ENCODE measurements at regions not wholly inside any gene's neighbourhood (a gene's known extent, or its start where the extent isn't known, plus 50 kb on each side); places are given as distances from the start of the nearest gene placed in this dataset.
"Not testable (repeated sequence)": the region's sequence is repeated elsewhere in the genome, so short reads cannot be mapped to it uniquely, and the experiment has no call there.

DNA sequence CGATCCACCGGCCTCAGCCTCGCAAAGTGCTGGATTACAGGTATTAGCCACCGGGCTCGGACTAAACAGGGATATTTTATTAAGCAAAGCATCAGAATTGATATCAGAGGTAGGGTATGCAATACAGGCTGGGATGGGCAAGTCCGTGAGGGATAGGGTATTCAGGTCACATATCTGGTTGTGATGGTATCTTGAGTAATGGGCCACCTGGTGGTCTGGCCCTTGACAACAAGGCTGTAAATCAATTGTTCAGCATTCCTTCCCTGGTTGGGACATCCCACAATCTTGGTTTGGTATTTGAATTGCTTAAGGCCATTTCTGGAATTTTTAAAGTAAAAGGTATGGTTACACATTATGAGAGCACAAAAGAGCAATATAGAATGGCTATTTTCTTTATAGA is 1588.0 kb downstream of the SLITRK1 start:
- no peak for DNase-seq

- DNase-seq, result no peak
Observed at GRCh38 chr13:82292334-82292733, 1589.9 kb downstream of the SLITRK1 start.

- no peak for DNase-seq
Observed at GRCh38 chr13:82291852-82292251, 1590.4 kb downstream of the SLITRK1 start.

- no peak for DNase-seq
Observed at GRCh38 chr13:82275644-82276043, 1606.6 kb downstream of the SLITRK1 start.

DNA sequence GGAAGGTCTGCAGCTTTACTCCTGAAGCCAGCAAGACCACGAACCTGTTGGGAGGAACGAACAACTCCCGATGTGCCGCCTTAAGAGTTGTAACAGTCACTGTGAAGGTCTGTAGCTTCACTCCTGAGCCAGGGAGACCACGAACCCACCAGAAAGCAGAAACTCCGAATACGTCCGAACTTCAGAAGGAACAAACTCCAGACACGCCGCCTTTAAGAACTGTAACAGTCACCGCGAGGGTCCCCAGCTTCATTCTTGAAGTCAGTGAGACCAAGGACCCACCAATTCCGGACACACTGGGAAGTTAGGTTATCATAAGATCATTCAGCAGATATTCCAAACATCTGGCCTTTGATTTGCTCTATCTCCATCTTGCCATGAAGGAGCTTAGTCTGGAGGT is 1623.0 kb downstream of the SLITRK1 start:
- no peak for DNase-seq

DNA sequence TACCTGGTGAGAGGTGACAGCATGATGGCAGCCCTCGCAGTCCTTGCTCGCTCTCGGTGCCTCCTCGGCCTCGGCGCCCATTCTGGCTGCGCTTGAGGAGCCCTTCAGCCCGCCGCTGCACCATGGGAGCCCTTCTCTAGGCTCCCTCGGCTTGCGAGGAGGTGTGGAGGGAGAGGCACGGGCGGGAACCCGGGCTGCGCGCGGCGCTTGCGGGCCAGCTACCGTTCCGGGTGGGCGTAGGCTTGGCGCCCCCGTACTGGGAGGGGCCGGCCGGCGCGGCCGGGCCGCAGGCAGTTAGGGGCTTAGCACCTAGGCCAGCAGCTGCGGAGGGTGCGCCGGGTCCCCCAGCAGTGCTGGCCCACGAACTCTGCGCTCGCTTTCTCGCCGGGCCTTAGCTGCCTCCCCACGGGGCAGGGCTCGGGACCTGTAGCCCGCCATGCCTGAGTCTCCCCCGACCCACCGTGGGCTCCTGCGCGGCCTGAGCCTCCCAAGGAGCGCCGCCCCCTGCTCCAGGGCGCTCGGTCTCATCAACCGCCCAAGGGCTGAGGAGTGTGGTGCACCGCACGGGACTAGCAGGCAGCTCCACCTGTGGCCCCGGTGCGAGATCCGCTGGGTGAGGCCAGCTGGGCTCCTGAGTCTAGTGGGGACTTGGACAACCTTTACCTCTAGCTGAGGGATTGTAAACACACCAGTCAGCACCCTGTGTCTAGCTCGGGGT is 1624.3 kb downstream of the SLITRK1 start:
- DNase-seq, result no peak

- no peak for DNase-seq
Observed at GRCh38 chr13:82248762-82249161, 1633.5 kb downstream of the SLITRK1 start.

GRCh38 chr13:82245860-82246259 is 1636.4 kb downstream of the SLITRK1 start:
- no peak for DNase-seq

DNA sequence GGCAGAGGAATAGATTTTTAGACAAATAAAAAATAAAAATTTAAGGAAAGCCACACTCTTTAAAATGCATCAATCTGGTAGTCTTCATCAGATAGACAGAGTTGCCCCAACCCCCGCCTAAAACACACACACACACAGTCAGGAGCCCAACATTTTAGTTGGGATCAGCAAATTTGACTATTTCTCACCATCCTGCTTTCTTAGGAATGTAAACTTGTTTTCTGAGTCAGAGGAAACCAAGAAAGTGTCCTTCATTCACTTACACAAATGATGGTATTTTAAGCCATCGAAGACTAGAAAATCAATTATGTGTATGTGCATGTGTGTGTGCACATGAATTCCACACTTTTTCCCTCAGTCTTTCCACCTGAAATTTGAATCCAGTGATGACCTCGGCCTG is 1657.5 kb downstream of the SLITRK1 start:
- DNase-seq, result no peak

DNA sequence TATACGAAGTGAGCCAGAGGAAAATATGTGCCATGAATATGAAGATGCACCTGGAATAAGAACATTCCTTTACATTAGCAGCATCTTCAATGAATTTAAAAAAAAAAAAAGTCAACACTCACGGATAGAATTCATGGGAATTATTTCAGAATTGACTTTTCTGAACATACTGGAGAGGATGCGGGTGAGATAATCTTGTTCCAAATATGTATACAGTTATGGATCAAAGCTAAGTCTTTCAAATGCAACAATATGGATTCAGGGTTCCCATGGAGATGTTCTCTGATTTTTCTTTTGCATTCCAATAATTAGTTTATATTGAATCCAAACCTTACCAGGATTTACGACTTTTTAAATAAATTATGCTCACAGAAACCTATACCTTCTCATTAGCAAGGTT is 1660.7 kb downstream of the SLITRK1 start:
- DNase-seq, result no peak

DNA sequence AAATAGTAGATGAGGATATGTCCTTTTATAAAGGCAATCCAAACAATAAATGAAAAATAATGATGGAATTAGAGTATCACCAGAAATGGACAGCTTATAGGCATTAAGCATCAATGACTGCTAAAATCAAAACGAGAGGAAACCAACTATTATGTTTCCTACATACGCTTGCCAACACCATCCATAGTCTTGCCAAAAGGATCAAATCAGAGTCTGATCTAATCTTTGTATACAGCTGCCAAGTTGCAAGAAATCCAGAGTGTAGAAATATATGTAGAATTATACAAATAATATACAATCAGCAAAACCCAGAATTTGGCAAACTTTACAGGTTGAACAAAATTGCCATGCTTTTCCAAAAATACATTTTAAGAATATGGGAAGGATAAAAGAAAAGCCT is 1661.6 kb downstream of the SLITRK1 start:
- no peak for DNase-seq

DNA sequence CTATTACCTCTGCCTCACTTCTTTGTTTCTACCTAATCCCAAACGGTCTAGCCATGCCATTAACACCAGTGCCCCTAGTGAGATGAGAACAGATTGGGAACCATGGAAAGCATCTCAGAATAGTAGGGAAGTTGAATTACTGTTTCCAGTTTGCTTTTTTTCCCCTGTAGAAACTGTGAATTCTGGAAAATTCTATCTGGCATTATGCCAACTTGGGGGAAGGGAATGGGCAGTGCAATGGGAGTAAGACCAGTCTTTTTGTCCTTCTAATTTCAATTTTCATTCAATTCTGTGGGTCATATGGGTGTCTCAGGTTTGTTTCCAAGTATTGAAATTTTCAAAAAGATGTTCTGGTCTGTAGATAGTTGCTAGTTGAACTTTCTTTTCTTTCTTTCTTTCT is 1666.1 kb downstream of the SLITRK1 start:
- no peak for DNase-seq

GRCh38 chr13:82214341-82214740 is 1667.9 kb downstream of the SLITRK1 start:
- DNase-seq, result no peak

DNA sequence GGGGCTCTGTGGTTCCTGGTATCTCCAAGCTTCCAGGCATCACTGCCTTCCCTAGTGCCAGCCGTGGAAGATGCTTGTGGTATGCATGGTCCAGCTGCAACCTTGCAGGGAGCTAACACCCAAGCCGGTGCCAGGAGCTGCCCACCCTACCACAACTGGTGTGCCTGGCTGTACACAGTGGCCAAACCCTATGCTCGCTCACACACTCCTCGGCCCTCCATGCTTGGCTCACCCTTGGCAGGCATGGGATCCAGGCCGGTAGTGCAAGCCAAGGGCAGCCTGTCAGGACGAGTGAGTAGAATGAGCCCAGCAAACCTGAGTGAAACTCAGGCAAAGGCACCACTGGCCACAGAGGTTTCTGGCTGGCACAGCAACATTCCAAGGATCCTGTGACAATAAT is 1676.0 kb downstream of the SLITRK1 start:
- no peak for DNase-seq

DNA sequence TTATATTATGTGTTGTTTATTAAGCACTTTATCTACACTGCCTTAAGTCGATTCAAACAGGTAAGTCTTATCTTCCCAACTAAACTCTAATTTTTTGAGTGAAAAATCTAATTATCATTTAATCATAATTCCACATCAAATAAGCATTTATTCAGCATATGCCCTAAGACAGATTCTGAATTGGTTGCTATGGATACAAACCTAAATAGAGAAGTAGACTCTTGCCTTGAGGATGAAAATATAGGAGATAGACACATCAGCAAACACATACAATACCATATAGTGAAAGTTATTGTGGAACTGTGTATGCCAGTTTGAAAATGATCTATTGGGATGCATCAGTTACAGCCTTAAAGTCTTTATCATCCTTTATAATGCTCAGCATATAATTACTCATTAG is 1679.9 kb downstream of the SLITRK1 start:
- no peak for DNase-seq

GRCh38 chr13:82196087-82196486 is 1686.2 kb downstream of the SLITRK1 start:
- DNase-seq, result no peak

- no peak for DNase-seq
Observed at GRCh38 chr13:82187227-82187626, 1695.0 kb downstream of the SLITRK1 start.

- DNase-seq, result no peak
Observed at GRCh38 chr13:82176751-82177150, 1705.5 kb downstream of the SLITRK1 start.

GRCh38 chr13:82165396-82166174 is 1716.7 kb downstream of the SLITRK1 start:
- DNase-seq, result no peak

DNA sequence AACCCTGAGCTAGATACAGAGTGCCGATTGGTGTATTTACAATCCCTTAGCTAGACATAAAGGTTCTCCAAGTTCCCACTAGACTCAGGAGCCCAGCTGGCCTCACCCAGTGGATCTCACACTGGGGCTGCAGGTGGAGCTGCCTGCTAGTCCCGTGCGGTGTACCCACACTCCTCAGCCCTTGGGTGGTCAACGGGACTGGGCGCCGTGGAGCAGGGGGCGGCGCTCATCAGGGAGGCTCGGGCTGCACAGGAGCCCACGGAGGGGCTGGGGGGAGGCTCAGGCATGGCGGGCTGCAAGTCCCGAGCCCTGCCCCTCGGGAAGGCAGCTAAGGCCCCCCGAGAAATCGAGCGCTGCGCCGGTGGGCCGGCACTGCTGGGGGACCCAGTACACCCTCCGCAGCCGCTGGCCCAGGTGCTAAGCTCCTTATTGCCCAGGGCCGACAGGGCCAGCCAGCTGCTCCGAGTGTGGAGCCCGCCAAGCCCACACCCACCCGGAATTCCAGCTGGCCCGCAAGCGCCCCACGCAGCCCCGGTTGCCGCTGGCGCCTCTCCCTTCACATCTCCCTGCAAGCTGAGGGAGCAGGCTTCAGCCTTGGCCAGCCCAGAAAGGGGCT is 1717.4 kb downstream of the SLITRK1 start:
- not testable (repeated sequence) for DNase-seq

DNA sequence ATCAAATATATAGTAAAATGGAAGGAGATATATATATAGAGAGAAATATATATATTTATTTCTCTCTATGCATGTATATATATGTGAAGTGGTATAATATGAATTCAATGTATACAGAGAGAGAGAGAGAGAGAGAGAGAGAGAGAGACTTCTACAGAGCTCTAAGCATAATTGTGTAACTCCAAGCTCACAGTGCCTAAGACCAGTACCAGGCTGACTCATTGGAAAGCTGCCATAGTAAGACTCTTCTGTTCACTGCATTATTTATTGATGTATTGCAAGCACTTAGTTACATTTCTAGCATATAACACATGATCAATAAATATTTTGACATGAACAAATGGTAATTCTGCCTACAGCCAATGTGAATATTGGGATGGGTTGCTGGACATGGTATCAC is 1734.7 kb downstream of the SLITRK1 start:
- no peak for DNase-seq

GRCh38 chr13:82136880-82137279 is 1745.4 kb downstream of the SLITRK1 start:
- no peak for DNase-seq

GRCh38 chr13:82129281-82129680 is 1753.0 kb downstream of the SLITRK1 start:
- DNase-seq, result no peak

- no peak for DNase-seq
Observed at GRCh38 chr13:82118589-82118988, 1763.7 kb downstream of the SLITRK1 start.

All from NCI-H2107 (cell line).